Activated CD4-positive, alpha-beta T cell treated with anti-CD3 and anti-CD28 coated beads, Interleukin-2, amount 50 U/mL, for 16 hours (primary cell): ENCODE measurements at regions not wholly inside any gene's neighbourhood (a gene's known extent, or its start where the extent isn't known, plus 50 kb on each side); places are given as distances from the start of the nearest gene placed in this dataset.
"Not testable (repeated sequence)": the region's sequence is repeated elsewhere in the genome, so short reads cannot be mapped to it uniquely, and the experiment has no call there.

Source experiments
- DNase-seq: peaks from one replicate; pipeline ENCODE4 v3.0.0-alpha.2; 2020

- no peak for DNase-seq
Observed at GRCh38 chr11:69220561-69221051, 64.9 kb downstream of the SMIM38 start.

- no peak for DNase-seq
Observed at GRCh38 chr11:69221086-69221485, 65.4 kb downstream of the SMIM38 start.

GRCh38 chr11:69221636-69222035, 65.9 kb downstream of the SMIM38 start:
- not testable (repeated sequence) for DNase-seq

GRCh38 chr11:69227271-69227670, 66.7 kb upstream of the MYEOV start:
- no peak for DNase-seq

GRCh38 chr11:69229511-69229910, 64.4 kb upstream of the MYEOV start:
- DNase-seq = no peak

GRCh38 chr11:69230856-69231425, 63.0 kb upstream of the MYEOV start:
- DNase-seq = no peak

- no peak for DNase-seq
Observed at GRCh38 chr11:69231466-69232018, 62.4 kb upstream of the MYEOV start.

GRCh38 chr11:69232821-69233743, 60.9 kb upstream of the MYEOV start:
- DNase-seq = no peak

- no peak for DNase-seq
Observed at GRCh38 chr11:69233744-69234570, 60.0 kb upstream of the MYEOV start.

GRCh38 chr11:69234740-69235710, 58.9 kb upstream of the MYEOV start:
- DNase-seq = no peak

- DNase-seq = no peak
Observed at GRCh38 chr11:69238573-69239351, 55.2 kb upstream of the MYEOV start.

- no peak for DNase-seq
Observed at GRCh38 chr11:69239641-69240040, 54.3 kb upstream of the MYEOV start.

GRCh38 chr11:69240332-69241074, 53.5 kb upstream of the MYEOV start:
- DNase-seq = no peak

- DNase-seq = no peak
Observed at GRCh38 chr11:69241075-69241740, 52.7 kb upstream of the MYEOV start.

- DNase-seq = no peak
Observed at GRCh38 chr11:69241844-69242243, 52.1 kb upstream of the MYEOV start.

- DNase-seq = no peak
Observed at GRCh38 chr11:69242266-69242920, 51.6 kb upstream of the MYEOV start.

- no peak for DNase-seq
Observed at GRCh38 chr11:69243496-69244200, 50.3 kb upstream of the MYEOV start.
